GM13977 (cell line): ENCODE measurements at regions not wholly inside any gene's neighbourhood (a gene's known extent, or its start where the extent isn't known, plus 50 kb on each side); places are given as distances from the start of the nearest gene placed in this dataset.
"Not testable (repeated sequence)": the region's sequence is repeated elsewhere in the genome, so short reads cannot be mapped to it uniquely, and the experiment has no call there.

Source experiments
- DNase-seq: peaks from one replicate; pipeline ENCODE4 v3.0.0; 2012; ENCODE audit warnings: low spot score
- in situ Hi-C: fragments of 300-500 bp; cut with MboI; formaldehyde crosslinking; loops from one replicate; pipeline ENCODE4 v1.12.0; 2022; ENCODE audit warnings: low sequenced_read_pairs, low pct_unique_long_range_greater_than_20kb, mixed read lengths, inconsistent platforms; ENCODE audit not compliant: unreplicated experiment
- TF ChIP-seq, protein P1 (sequence below): IDR thresholded peaks from 2 replicates; pipeline ENCODE4 v1.5.1; 2012; ENCODE audit warnings: mild to moderate bottlenecking, control low read depth; ENCODE audit not compliant: insufficient read depth; ENCODE audit errors: extremely low read depth, missing control alignments

DNA sequence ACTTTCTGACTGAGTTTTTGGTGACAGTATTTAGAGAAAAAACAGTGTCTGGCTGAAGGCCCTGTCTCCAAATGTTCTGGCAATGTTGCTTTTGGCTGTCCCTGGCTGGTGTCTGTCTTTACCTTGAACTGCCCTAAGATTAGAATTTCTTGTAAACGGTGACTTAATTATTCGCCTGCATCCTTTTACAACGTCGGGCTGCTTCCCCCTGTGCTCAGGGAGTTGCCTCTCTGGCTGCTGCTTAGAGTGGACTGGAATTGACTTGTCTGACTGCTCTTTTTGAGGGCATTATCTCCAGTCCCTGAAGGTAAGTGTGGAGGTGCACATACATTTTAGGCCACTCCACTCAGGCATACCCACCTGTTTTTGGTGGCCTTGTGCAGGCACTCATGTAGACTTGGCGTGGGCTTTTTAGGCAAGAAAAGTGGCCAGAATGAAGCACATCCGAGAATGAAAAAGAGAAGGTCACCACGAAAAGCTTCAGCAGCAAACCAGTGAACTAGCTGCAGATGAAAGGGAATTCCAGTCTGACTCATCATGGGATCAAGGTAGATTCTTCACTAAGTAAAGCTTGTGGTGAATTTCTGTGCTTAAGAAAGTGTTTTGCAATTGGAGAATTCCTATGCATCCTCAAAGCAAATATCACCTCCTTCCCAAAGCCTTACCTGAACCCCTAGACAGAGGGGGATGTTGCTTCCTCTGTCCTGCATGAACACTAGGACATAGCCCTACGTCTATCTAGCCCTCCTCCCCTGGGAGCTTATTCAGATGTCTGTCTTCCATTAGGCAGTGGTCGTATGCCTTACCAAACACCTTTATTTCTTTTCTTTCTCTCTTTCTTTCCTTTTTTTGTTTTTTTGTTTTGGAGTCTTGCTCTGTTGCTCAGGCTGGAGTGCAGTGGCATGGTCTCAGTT, 230.3 kb upstream of the TRIB2 start:
- in situ Hi-C loops = no loop called here
- no peak for DNase-seq
- TF ChIP-seq, protein P1, sequence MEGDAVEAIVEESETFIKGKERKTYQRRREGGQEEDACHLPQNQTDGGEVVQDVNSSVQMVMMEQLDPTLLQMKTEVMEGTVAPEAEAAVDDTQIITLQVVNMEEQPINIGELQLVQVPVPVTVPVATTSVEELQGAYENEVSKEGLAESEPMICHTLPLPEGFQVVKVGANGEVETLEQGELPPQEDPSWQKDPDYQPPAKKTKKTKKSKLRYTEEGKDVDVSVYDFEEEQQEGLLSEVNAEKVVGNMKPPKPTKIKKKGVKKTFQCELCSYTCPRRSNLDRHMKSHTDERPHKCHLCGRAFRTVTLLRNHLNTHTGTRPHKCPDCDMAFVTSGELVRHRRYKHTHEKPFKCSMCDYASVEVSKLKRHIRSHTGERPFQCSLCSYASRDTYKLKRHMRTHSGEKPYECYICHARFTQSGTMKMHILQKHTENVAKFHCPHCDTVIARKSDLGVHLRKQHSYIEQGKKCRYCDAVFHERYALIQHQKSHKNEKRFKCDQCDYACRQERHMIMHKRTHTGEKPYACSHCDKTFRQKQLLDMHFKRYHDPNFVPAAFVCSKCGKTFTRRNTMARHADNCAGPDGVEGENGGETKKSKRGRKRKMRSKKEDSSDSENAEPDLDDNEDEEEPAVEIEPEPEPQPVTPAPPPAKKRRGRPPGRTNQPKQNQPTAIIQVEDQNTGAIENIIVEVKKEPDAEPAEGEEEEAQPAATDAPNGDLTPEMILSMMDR = no peak

DNA sequence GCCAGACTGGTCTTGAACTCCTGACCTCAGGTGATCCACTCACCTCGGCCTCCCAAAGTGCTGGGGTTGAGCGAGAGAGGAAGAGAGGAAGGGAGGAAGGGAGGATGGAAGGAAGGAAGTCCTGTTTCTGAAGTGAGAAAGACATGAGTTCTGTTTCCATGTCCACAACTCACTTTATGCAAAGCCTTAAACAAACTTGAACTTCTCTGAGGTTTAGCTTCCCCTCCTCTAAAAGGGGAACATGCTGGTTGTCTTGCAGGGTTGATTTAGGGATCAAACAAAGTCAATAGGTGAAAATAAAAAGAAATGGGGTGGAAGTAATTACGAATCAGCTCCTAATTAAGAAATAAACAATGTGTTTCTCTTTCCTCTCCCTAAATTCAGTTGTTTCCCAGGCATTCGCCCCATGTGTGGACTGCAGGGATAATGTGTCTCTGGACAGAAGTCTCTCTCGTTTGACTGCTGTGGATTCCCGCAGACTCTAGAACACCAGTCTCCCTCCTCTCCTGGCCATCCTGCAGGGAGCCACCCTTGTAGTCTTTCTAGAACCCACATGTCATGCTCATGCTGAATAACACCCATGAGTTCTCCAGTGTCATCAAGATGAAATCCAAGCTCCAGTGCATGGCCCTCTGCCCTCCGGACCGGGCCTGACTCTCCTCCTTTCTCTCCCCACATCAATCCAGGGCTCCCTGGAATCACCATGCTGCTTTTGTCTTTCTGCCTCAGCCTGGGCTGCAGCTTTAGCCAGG, 229.3 kb upstream of the TRIB2 start:
- no peak for DNase-seq

GRCh38 chr2:12488352-12489318, 228.1 kb upstream of the TRIB2 start:
- TF ChIP-seq, protein P1 = no peak
- no peak for DNase-seq
- in situ Hi-C loops = no loop called here

More for the DNA sequence above, 229.3 kb upstream of the TRIB2 start:
- in situ Hi-C loops = no loop called here
- TF ChIP-seq, protein P1 = no peak

DNA sequence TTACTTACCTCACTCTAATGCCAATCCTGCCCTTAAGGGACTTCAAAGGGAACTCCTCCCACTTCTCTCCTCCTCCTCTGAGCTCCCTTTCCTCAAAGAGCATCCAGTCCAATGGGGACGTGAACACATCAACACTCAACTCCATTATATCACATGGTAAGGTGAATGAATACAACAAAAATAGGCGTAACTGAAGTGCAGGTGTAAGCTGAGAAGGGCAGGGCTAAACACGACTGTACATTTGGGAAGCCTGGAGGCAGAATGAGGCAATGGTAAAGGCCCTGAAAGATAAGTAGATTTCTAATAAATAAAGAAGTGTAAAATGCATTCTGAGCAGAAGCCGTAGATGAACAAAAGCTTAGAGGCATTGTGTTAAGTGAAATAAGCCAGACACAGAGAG, 226.1 kb upstream of the TRIB2 start:
- TF ChIP-seq, protein P1 = no peak
- no peak for DNase-seq
- in situ Hi-C loops = no loop called here

DNA sequence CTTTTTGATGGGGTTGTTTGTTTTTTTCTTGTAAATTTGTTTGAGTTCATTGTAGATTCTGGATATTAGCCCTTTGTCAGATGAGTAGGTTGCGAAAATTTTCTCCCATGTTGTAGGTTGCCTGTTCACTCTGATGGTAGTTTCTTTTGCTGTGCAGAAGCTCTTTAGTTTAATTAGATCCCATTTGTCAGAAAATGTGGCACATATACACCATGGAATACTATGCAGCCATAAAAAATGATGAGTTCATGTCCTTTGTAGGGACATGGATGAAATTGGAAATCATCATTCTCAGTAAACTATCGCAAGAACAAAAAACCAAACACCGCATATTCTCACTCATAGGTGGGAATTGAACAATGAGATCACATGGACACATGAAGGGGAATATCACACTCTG, 224.4 kb upstream of the TRIB2 start:
- DNase-seq, in situ Hi-C loops: not testable (repeated sequence)

DNA sequence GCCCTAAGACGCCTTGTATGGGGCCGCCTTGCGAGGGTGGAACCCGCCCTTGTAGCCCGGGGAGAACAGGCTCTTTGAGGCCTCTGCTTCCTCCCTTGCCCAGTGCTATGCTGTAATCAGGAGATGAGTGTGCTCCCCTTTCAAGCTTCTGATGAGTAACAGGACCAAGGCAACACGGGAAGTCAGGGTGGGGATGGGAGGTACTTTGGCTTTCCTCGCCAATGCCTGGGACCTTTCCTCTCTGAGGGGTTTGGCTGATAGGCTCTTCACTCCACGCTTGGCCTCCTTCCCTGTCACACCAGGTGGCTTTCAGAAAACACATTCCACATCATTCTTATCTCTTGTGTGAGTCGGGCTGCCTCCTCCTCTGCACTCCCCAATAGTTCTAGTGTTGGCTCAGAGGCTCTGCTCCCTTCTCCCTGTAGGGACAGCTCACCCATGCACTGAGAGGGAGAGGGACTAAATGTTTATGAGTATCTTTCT, 223.7 kb upstream of the TRIB2 start:
- no peak for DNase-seq
- TF ChIP-seq, protein P1 = no peak
- in situ Hi-C loops = no loop called here
